Liver (tissue), 8 donors: ENCODE measurements at regions not wholly inside any gene's neighbourhood (a gene's known extent, or its start where the extent isn't known, plus 50 kb on each side); places are given as distances from the start of the nearest gene placed in this dataset.

Experiments
- DNase-seq: peaks from one replicate; pipeline ENCODE4 v3.0.0-alpha.2; 2017; ENCODE audit warnings: low spot score
- H3K27ac ChIP-seq, 2 donors: one replicate each; pipeline ENCODE4 v1.7.0; 2013; ENCODE audit warnings: inconsistent platforms in 2 of 2, low read length in 2 of 2, control low read depth in 1 of 2, low read depth in 1 of 2, mild to moderate bottlenecking in 1 of 2
- H3K27me3 ChIP-seq, 4 donors: one replicate each; pipeline versions ENCODE4 v1.6.1 to v1.7.0; 2013; ENCODE audit warnings: low read length in 3 of 4, inconsistent platforms in 1 of 4, mild to moderate bottlenecking in 1 of 4, moderate library complexity in 1 of 4; ENCODE audit not compliant: control insufficient read depth in 4 of 4, insufficient read depth in 4 of 4
- H3K36me3 ChIP-seq, 4 donors: one replicate each; pipeline versions ENCODE4 v1.6.1 to v1.7.0; 2013; ENCODE audit warnings: low read length in 3 of 4, mild to moderate bottlenecking in 3 of 4, low read depth in 1 of 4, moderate library complexity in 1 of 4; ENCODE audit not compliant: control insufficient read depth in 4 of 4, insufficient read depth in 3 of 4
- H3K4me1 ChIP-seq, 4 donors: one replicate each; pipeline versions ENCODE4 v1.6.1 to v1.7.0; 2013; ENCODE audit warnings: low read length in 3 of 4, mild to moderate bottlenecking in 3 of 4, moderate library complexity in 1 of 4; ENCODE audit not compliant: control insufficient read depth in 4 of 4, insufficient read depth in 4 of 4
- H3K4me3 ChIP-seq, 3 donors: one replicate each; pipeline versions ENCODE4 v1.6.1 to v1.7.0; 2013; ENCODE audit warnings: low read length in 3 of 3, control low read depth in 1 of 3, low read depth in 1 of 3, mild to moderate bottlenecking in 1 of 3
- H3K9ac ChIP-seq, 2 donors: one replicate each; pipeline ENCODE4 v1.7.0; 2013; ENCODE audit warnings: low read length in 2 of 2, mild to moderate bottlenecking in 2 of 2, moderate library complexity in 2 of 2, control low read depth in 1 of 2, low read depth in 1 of 2
- H3K9me3 ChIP-seq, 4 donors: one replicate each; pipeline versions ENCODE4 v1.6.1 to v1.7.0; 2013; ENCODE audit warnings: low read length in 3 of 4; ENCODE audit not compliant: control insufficient read depth in 4 of 4
- ATF3 ChIP-seq: IDR thresholded peaks from 2 replicates; pipeline ENCODE4 v1.6.1; 2016; ENCODE audit warnings: antibody characterized with exemption
- CTCF ChIP-seq: fragments of 150-350 bp; IDR thresholded peaks from 2 replicates; pipeline ENCODE4 v1.5.1; 2017; ENCODE audit warnings: improper control_type of control experiment, low read depth, low read length; ENCODE audit not compliant: missing input control
- EGR1 ChIP-seq, 2 donors: IDR thresholded peaks; 2 replicates each; pipeline ENCODE4 v1.6.1; 2016 to 2018; ENCODE audit warnings: antibody characterized with exemption in 2 of 2, low read depth in 2 of 2
- FOXA1 ChIP-seq: IDR thresholded peaks from 2 replicates; pipeline ENCODE4 v1.6.1; 2016; ENCODE audit warnings: antibody characterized with exemption
- FOXA2 ChIP-seq: IDR thresholded peaks from 2 replicates; pipeline ENCODE4 v1.6.1; 2016; ENCODE audit warnings: antibody characterized with exemption
- GABPA ChIP-seq, 2 donors: IDR thresholded peaks in 1 of 2; conservative IDR thresholded peaks in 1 of 2; 2 replicates each; pipeline ENCODE4 v1.6.1; 2016; ENCODE audit warnings: antibody characterized with exemption in 2 of 2, mild to moderate bottlenecking in 1 of 2, moderate library complexity in 1 of 2
- HNF4A ChIP-seq, 2 donors: conservative IDR thresholded peaks; 2 replicates each; pipeline ENCODE4 v1.6.1; 2016; ENCODE audit warnings: antibody characterized with exemption in 2 of 2, mild to moderate bottlenecking in 2 of 2
- HNF4G ChIP-seq: IDR thresholded peaks from 2 replicates; pipeline ENCODE4 v1.6.1; 2016; ENCODE audit warnings: antibody characterized with exemption
- JUND ChIP-seq, 2 donors: IDR thresholded peaks; 2 replicates each; pipeline ENCODE4 v1.6.1; 2016; ENCODE audit warnings: antibody characterized with exemption in 2 of 2
- MAX ChIP-seq: IDR thresholded peaks from 2 replicates; pipeline ENCODE4 v1.6.1; 2016; ENCODE audit warnings: antibody characterized with exemption
- NR2F2 ChIP-seq: IDR thresholded peaks from 2 replicates; pipeline ENCODE4 v1.6.1; 2016; ENCODE audit warnings: antibody characterized with exemption
- RAD21 ChIP-seq, 2 donors: IDR thresholded peaks; 2 replicates each; pipeline ENCODE4 v1.6.1; 2016; ENCODE audit warnings: antibody characterized with exemption in 2 of 2, mild to moderate bottlenecking in 2 of 2
- REST ChIP-seq: IDR thresholded peaks from 2 replicates; pipeline ENCODE4 v1.6.1; 2016; ENCODE audit warnings: antibody characterized with exemption, mild to moderate bottlenecking
- RXRA ChIP-seq, 2 donors: IDR thresholded peaks; 2 replicates each; pipeline ENCODE4 v1.6.1; 2017 to 2018; ENCODE audit warnings: antibody characterized with exemption in 2 of 2, mild to moderate bottlenecking in 1 of 2
- SP1 ChIP-seq: IDR thresholded peaks from 2 replicates; pipeline ENCODE4 v1.6.1; 2018; ENCODE audit warnings: antibody characterized with exemption, mild to moderate bottlenecking
- TAF1 ChIP-seq: conservative IDR thresholded peaks from 2 replicates; pipeline ENCODE4 v1.6.1; 2016; ENCODE audit warnings: antibody characterized with exemption, mild to moderate bottlenecking
- YY1 ChIP-seq: IDR thresholded peaks from 2 replicates; pipeline ENCODE4 v1.6.1; 2016; ENCODE audit warnings: antibody characterized with exemption, mild to moderate bottlenecking
- ZBTB33 ChIP-seq: IDR thresholded peaks from 2 replicates; pipeline ENCODE4 v1.6.1; 2016; ENCODE audit warnings: antibody characterized with exemption
- WGBS: extraction: QIAGEN DNeasy Blood & Tissue Kit; methylation state at CpG from one replicate; pipeline ENCODE4 v1.1.7; 2013; 5-methylcytosine and 5-hydroxymethylcytosine counted together
- donor health status: healthy.
- donor health status: healthy.
- donor health status: healthy.
- donor health status: healthy.
- donor health status: healthy.

- WGBS: 64% methylated on average over 3 of the region's 3 CpGs
- Histone ChIP-seq H3K27ac (no peak overlapping the region), H3K36me3 (no peaks in the 10 kb centered on the region), H3K4me1 (no peaks in the 10 kb centered on the region), H3K9me3 (no peaks in the 10 kb centered on the region), H3K27me3 (no peaks in the 10 kb centered on the region), H3K9ac (no peak overlapping the region), H3K4me3 (no peak overlapping the region)
- no peak for DNase-seq
- TF ChIP-seq HNF4G: no peak
- no peak for TF ChIP-seq NR2F2
- TF ChIP-seq MAX: no peak
- TF ChIP-seq GABPA (IDR thresholded peaks at IDR 0.05 in 1 of 2, conservative IDR thresholded peaks at IDR 0.05 in 1 of 2): no peak
- TF ChIP-seq FOXA1: no peak
- TF ChIP-seq HNF4A (conservative IDR thresholded peaks at IDR 0.05): no peak
- no peak for TF ChIP-seq JUND (IDR thresholded peaks at IDR 0.05)
- TF ChIP-seq FOXA2: no peak
- no peak for TF ChIP-seq TAF1
- no peak for TF ChIP-seq RAD21 (IDR thresholded peaks at IDR 0.05)
- TF ChIP-seq CTCF: no peak
- TF ChIP-seq ATF3: no peak
- TF ChIP-seq REST: no peak
- no peak for TF ChIP-seq YY1
- no peak for TF ChIP-seq EGR1 (IDR thresholded peaks at IDR 0.05; ENCODE audit: low read depth in 2 of 2)
- TF ChIP-seq RXRA (IDR thresholded peaks at IDR 0.05): no peak
- TF ChIP-seq ZBTB33: no peak
- TF ChIP-seq SP1: no peak
Observed at GRCh38 chr7:52569151-52569550, 466.3 kb upstream of the POM121L12 start.
